HAP-1 (cell line): ENCODE measurements at regions not wholly inside any gene's neighbourhood (a gene's known extent, or its start where the extent isn't known, plus 50 kb on each side); places are given as distances from the start of the nearest gene placed in this dataset.
"Not testable (repeated sequence)": the region's sequence is repeated elsewhere in the genome, so short reads cannot be mapped to it uniquely, and the experiment has no call there.

ENCODE experiments used
- DNase-seq, 2 experiments: peaks; one replicate each; pipeline ENCODE4 v3.0.0-alpha.2; 2016 to 2020; ENCODE audit warnings: low spot score in 2 of 2
- H3K27me3 ChIP-seq: fragments of 250-450 bp; sonication (Bioruptor Pico); 2 replicates; pipeline ENCODE4 v1.5.1; 2020; ENCODE audit warnings: low read depth, mild to moderate bottlenecking, moderate library complexity
- H3K36me3 ChIP-seq: fragments of 250-450 bp; sonication (Bioruptor Pico); replicated peaks from 2 replicates; pipeline ENCODE4 v1.5.1; 2020; ENCODE audit warnings: mild to moderate bottlenecking
- H3K4me1 ChIP-seq: fragments of 250-450 bp; sonication (Bioruptor Pico); 2 replicates; pipeline ENCODE4 v1.5.1; 2020; ENCODE audit warnings: mild to moderate bottlenecking
- H3K4me3 ChIP-seq: fragments of 250-450 bp; sonication (Bioruptor Pico); 2 replicates; pipeline ENCODE4 v1.5.1; 2020; ENCODE audit warnings: mild to moderate bottlenecking, moderate library complexity
- H3K9me3 ChIP-seq: fragments of 250-450 bp; sonication (Bioruptor Pico); 2 replicates; pipeline ENCODE4 v1.5.1; 2020; ENCODE audit warnings: mild to moderate bottlenecking, moderate library complexity
- in situ Hi-C: fragments of 300-500 bp; cut with MboI; formaldehyde crosslinking; loops from 3 replicates; pipeline ENCODE4 v1.14.3; 2020; ENCODE audit warnings: low sequenced_read_pairs, inconsistent platforms, mixed read lengths

- Histone ChIP-seq H3K9me3 (no peaks in the 10 kb centered on the region), H3K36me3 (no peaks in the 10 kb centered on the region), H3K4me1 (no peaks in the 10 kb centered on the region), H3K27me3 (peaks cover 2% of the 10 kb centered on the region; the same call in 1 of the 2 replicates), H3K4me3 (no peak overlapping the region)
- in situ Hi-C loops: no loop called here
- no peak for DNase-seq
These were observed 171.0 kb downstream of the CYP26B1 start for GRCh38 chr2:71976685-71977084.

- H3K27me3 ChIP-seq: peaks cover 2% of the 10 kb centered on the region; the same call in 1 of the 2 replicates
- in situ Hi-C loops: no loop called here
- DNase-seq: no peak
These were observed 172.8 kb downstream of the CYP26B1 start for GRCh38 chr2:71974846-71975245.

GRCh38 chr2:71971493-71971892 is 176.2 kb downstream of the CYP26B1 start:
- H3K27me3 ChIP-seq: peaks cover 1% of the 10 kb centered on the region; the same call in 1 of the 2 replicates
- H3K4me1 ChIP-seq: no peaks in the 10 kb centered on the region
- in situ Hi-C loops: no loop called here

More at GRCh38 chr2:71974846-71975245, 172.8 kb downstream of the CYP26B1 start:
- Histone ChIP-seq H3K4me3 (no peak overlapping the region), H3K9me3 (no peaks in the 10 kb centered on the region), H3K36me3 (no peaks in the 10 kb centered on the region), H3K4me1 (no peaks in the 10 kb centered on the region)

GRCh38 chr2:71965530-71965929 is 182.1 kb downstream of the CYP26B1 start:
- H3K4me3 ChIP-seq: no peak overlapping the region
- H3K4me1 ChIP-seq: no peaks in the 10 kb centered on the region
- H3K36me3 ChIP-seq: no peaks in the 10 kb centered on the region
- no peak for DNase-seq
- H3K27me3 ChIP-seq: no peaks in the 10 kb centered on the region
- H3K9me3 ChIP-seq: no peaks in the 10 kb centered on the region
- in situ Hi-C loops: no loop called here

More at GRCh38 chr2:71971493-71971892, 176.2 kb downstream of the CYP26B1 start:
- no peaks in the 10 kb centered on the region for H3K9me3 ChIP-seq
- no peaks in the 10 kb centered on the region for H3K36me3 ChIP-seq
- H3K4me3 ChIP-seq: no peak overlapping the region
- DNase-seq: no peak

- no peak for DNase-seq
- no peaks in the 10 kb centered on the region for H3K36me3 ChIP-seq
- H3K27me3 ChIP-seq: no peaks in the 10 kb centered on the region
- no peaks in the 10 kb centered on the region for H3K4me1 ChIP-seq
- H3K9me3 ChIP-seq: no peaks in the 10 kb centered on the region
- no peak overlapping the region for H3K4me3 ChIP-seq
- in situ Hi-C loops: no loop called here
These were observed 184.6 kb downstream of the CYP26B1 start for GRCh38 chr2:71962911-71963694.

- H3K4me3 ChIP-seq: no peak overlapping the region
- in situ Hi-C loops: no loop called here
- no peak for DNase-seq
These were observed 185.3 kb downstream of the CYP26B1 start for GRCh38 chr2:71962350-71962749.

GRCh38 chr2:71961289-71962027 is 186.2 kb downstream of the CYP26B1 start:
- DNase-seq: no peak
- H3K4me3 ChIP-seq: no peak overlapping the region
- no peaks in the 10 kb centered on the region for H3K36me3 ChIP-seq
- no peaks in the 10 kb centered on the region for H3K27me3 ChIP-seq
- in situ Hi-C loops: no loop called here
- H3K4me1 ChIP-seq: no peaks in the 10 kb centered on the region
- no peaks in the 10 kb centered on the region for H3K9me3 ChIP-seq

More at GRCh38 chr2:71962350-71962749, 185.3 kb downstream of the CYP26B1 start:
- H3K27me3 ChIP-seq: no peaks in the 10 kb centered on the region
- H3K36me3 ChIP-seq: no peaks in the 10 kb centered on the region
- no peaks in the 10 kb centered on the region for H3K4me1 ChIP-seq
- H3K9me3 ChIP-seq: no peaks in the 10 kb centered on the region

GRCh38 chr2:71959494-71959893 is 188.2 kb downstream of the CYP26B1 start:
- DNase-seq: no peak
- no peaks in the 10 kb centered on the region for H3K4me1 ChIP-seq
- no peaks in the 10 kb centered on the region for H3K9me3 ChIP-seq
- H3K4me3 ChIP-seq: no peak overlapping the region
- H3K36me3 ChIP-seq: no peaks in the 10 kb centered on the region
- no peaks in the 10 kb centered on the region for H3K27me3 ChIP-seq
- in situ Hi-C loops: no loop called here

GRCh38 chr2:71958426-71958825 is 189.2 kb downstream of the CYP26B1 start:
- H3K9me3 ChIP-seq, DNase-seq, H3K36me3 ChIP-seq, in situ Hi-C loops, H3K4me3 ChIP-seq, H3K4me1 ChIP-seq, H3K27me3 ChIP-seq: not testable (repeated sequence)

GRCh38 chr2:71952572-71953188 is 195.0 kb downstream of the CYP26B1 start:
- in situ Hi-C loops: no loop called here
- Histone ChIP-seq H3K4me1 (no peaks in the 10 kb centered on the region), H3K27me3 (no peaks in the 10 kb centered on the region), H3K4me3 (no peak overlapping the region), H3K36me3 (no peaks in the 10 kb centered on the region), H3K9me3 (no peaks in the 10 kb centered on the region)
- no peak for DNase-seq

- no peaks in the 10 kb centered on the region for H3K36me3 ChIP-seq
- in situ Hi-C loops: no loop called here
- no peak overlapping the region for H3K4me3 ChIP-seq
- no peaks in the 10 kb centered on the region for H3K4me1 ChIP-seq
- H3K9me3 ChIP-seq: no peaks in the 10 kb centered on the region
- no peaks in the 10 kb centered on the region for H3K27me3 ChIP-seq
- DNase-seq: no peak
These were observed 195.8 kb downstream of the CYP26B1 start for GRCh38 chr2:71951718-71952404.

- DNase-seq: no peak
- H3K9me3 ChIP-seq: no peaks in the 10 kb centered on the region
- H3K36me3 ChIP-seq: no peaks in the 10 kb centered on the region
- H3K4me1 ChIP-seq: no peaks in the 10 kb centered on the region
- in situ Hi-C loops: no loop called here
- no peaks in the 10 kb centered on the region for H3K27me3 ChIP-seq
- no peak overlapping the region for H3K4me3 ChIP-seq
These were observed 196.6 kb downstream of the CYP26B1 start for GRCh38 chr2:71951083-71951468.

GRCh38 chr2:71950256-71951082 is 197.2 kb downstream of the CYP26B1 start:
- Histone ChIP-seq H3K4me3 (no peak overlapping the region), H3K36me3 (no peaks in the 10 kb centered on the region), H3K9me3 (no peaks in the 10 kb centered on the region), H3K4me1 (no peaks in the 10 kb centered on the region), H3K27me3 (no peaks in the 10 kb centered on the region)
- DNase-seq: no peak
- in situ Hi-C loops: no loop called here
